GM12875 (cell line): ENCODE measurements at regions not wholly inside any gene's neighbourhood (a gene's known extent, or its start where the extent isn't known, plus 50 kb on each side); places are given as distances from the start of the nearest gene placed in this dataset.

ENCODE experiments used
- H3K4me3 ChIP-seq: one replicate; pipeline ENCODE4 v1.5.1; 2011; ENCODE audit warnings: low read depth, low read length, control low read depth
- CTCF ChIP-seq: IDR thresholded peaks from 2 replicates; pipeline ENCODE4 v1.5.1; 2011; ENCODE audit warnings: low read depth, mild to moderate bottlenecking, control low read depth, inconsistent platforms, low read length, moderate library complexity, borderline replicate concordance; ENCODE audit not compliant: insufficient read depth

- TF ChIP-seq CTCF, result no peak
These were observed 140.9 kb downstream of the FAM43A start for GRCh38 chr3:194826594-194826993.

GRCh38 chr3:194827486-194827885, 141.8 kb downstream of the FAM43A start:
- no peak overlapping the region for H3K4me3 ChIP-seq
- no peak for TF ChIP-seq CTCF

More at GRCh38 chr3:194826594-194826993, 140.9 kb downstream of the FAM43A start:
- no peak overlapping the region for H3K4me3 ChIP-seq

- no peak for TF ChIP-seq CTCF
- no peak overlapping the region for H3K4me3 ChIP-seq
These were observed 142.4 kb downstream of the FAM43A start for GRCh38 chr3:194828116-194828515.

- TF ChIP-seq CTCF, result no peak
- H3K4me3 ChIP-seq, result no peak overlapping the region
These were observed 143.2 kb downstream of the FAM43A start for GRCh38 chr3:194828926-194829325.

DNA sequence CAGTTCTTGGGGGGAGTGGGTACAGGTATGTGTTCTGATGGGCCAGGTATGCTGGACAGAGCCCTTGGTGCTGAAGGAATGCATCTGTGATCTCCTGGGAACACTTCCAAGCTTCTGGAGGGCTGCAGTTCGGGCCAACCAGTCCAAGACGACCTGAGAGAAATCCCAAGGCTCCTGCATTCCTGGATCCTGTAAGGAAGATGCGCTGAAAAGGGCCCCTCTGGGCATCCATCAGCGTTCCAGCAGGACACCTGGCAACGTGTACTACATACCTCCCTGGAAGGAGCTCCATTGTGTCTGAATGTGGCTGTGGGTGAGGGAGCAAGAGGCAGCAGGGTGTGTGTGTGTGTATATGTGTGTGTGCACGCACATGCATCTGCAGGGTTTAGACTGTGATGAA, 144.7 kb downstream of the FAM43A start:
- TF ChIP-seq CTCF, result no peak
- no peak overlapping the region for H3K4me3 ChIP-seq

GRCh38 chr3:194830978-194831377, 145.3 kb downstream of the FAM43A start:
- H3K4me3 ChIP-seq, result no peak overlapping the region
- no peak for TF ChIP-seq CTCF

DNA sequence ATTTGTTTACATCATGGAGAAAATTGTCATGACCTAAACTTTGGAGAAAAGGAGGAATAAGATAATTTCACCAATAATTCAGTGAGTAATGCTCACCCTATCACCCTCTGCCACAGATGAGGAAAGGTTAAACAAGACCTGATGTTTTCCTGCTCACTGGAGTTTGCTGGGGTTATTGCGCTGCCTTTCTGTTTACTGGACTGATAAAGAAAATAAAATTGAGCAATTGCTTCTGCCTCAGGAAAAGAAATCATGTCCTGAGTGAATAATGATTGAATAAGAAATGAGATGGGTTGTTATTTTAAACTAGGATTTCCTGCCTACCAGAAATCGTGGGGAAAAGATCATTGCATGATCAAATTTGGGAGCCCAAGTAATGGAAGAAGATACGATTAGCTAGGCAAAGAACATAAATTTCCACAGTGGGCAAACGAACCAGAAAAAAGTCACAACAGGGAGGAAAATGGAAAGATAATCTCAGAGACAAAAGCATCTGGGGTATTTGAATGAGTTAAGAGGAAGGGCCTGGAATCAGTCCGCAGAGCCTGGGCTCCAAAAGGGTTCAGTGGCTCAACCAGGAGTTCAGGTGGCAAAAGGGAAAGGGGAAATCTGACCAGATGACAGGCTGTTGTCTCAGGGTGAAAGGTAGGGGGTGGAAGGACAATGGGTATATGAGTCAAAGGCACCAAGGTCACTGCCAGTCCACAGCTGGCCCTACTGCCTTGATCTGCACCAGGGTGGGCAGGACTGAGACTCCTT, 146.8 kb downstream of the FAM43A start:
- no peak overlapping the region for H3K4me3 ChIP-seq

More for the DNA sequence above, 146.8 kb downstream of the FAM43A start:
- no peak for TF ChIP-seq CTCF
